K562 (cell line): ENCODE measurements at regions not wholly inside any gene's neighbourhood (a gene's known extent, or its start where the extent isn't known, plus 50 kb on each side); places are given as distances from the start of the nearest gene placed in this dataset.
A peak's percentile ranks its signal among the peaks of the same experiment; 100 is the strongest.

ENCODE experiments used
- ATAC-seq: fragments of 200-7000 bp; cut with Tn5 transposase; 3 replicates; pipeline ENCODE4 v1.9.1; 2020; ENCODE audit warnings: moderate library complexity
- BruUV-seq: library from RNA; stranded (reverse); fragments of 400-500 nt; replicated peaks from 2 replicates; lab custom pipeline; 2021; lab: Mats Ljungman, UMichigan
- CTCF ChIA-PET: fragments of 300-600 bp; formaldehyde crosslinking; extraction: SDS; loops from one replicate; lab custom pipeline; 2021; ENCODE audit warnings: low intra/inter-chr PET ratio; lab: Yijun Ruan, JAX
- POLR2A ChIA-PET: fragments of 300-600, 350-650 bp; sonication (Branson Sonifier 250); formaldehyde crosslinking; extraction: SDS; loops from one replicate; lab custom pipeline; 2021; ENCODE audit warnings: antibody characterized with exemption, inconsistent platforms; lab: Yijun Ruan, JAX
- DNase-seq, 4 experiments: peaks; one replicate each; pipeline versions ENCODE4 v3.0.0 to v3.0.0-alpha.2; 2011 to 2018; ENCODE audit warnings: low spot score in 3 of 4, mixed read lengths in 3 of 4; ENCODE audit errors: extremely low read depth in 1 of 4
- FAIRE-seq: peaks from 2 replicates; lab custom pipeline; 2011; peaks lifted over from hg19 to GRCh38; lab: Jason Lieb, UNC
- H2AFZ ChIP-seq: 2 replicates; pipeline ENCODE4 v1.6.0; 2011; ENCODE audit warnings: low read depth, low read length, control low read depth, inconsistent platforms
- H3K27ac ChIP-seq: fragments of 200-600 bp; 3 replicates; pipeline ENCODE4 v1.8.0; 2011; ENCODE audit warnings: low read depth, mild to moderate bottlenecking, control low read depth, inconsistent platforms, low read length, moderate library complexity, mixed read lengths; ENCODE audit errors: extremely low read depth
- H3K27me3 ChIP-seq, 2 experiments: fragments of 300-600 bp in 1 of 2; 2 replicates in 1 of 2; 3 replicates in 1 of 2; pipeline versions ENCODE4 v1.6.0 to v1.8.0; 2011; ENCODE audit warnings: inconsistent platforms in 2 of 2, low read length in 2 of 2, mild to moderate bottlenecking in 1 of 2, mixed read lengths in 1 of 2, moderate library complexity in 1 of 2; ENCODE audit not compliant: control insufficient read depth in 2 of 2, insufficient read depth in 2 of 2
- H3K36me3 ChIP-seq: fragments of 300-600 bp; 3 replicates; pipeline ENCODE4 v1.8.0; 2011; ENCODE audit warnings: mild to moderate bottlenecking, low read length, inconsistent platforms; ENCODE audit not compliant: control insufficient read depth, insufficient read depth
- H3K4me1 ChIP-seq, 2 experiments: fragments of 200-600 bp in 1 of 2; replicated peaks in 1 of 2; 2 replicates in 1 of 2; 3 replicates in 1 of 2; pipeline versions ENCODE4 v1.5.1 to v1.8.0; 2011; ENCODE audit warnings: inconsistent platforms in 2 of 2, low read length in 2 of 2, mild to moderate bottlenecking in 1 of 2, mixed read lengths in 1 of 2, moderate library complexity in 1 of 2; ENCODE audit not compliant: control insufficient read depth in 2 of 2, insufficient read depth in 2 of 2
- H3K4me2 ChIP-seq: 2 replicates; pipeline ENCODE4 v1.6.1; 2011; ENCODE audit warnings: low read length, control low read depth, inconsistent platforms, mixed read lengths; ENCODE audit not compliant: insufficient read depth
- H3K4me3 ChIP-seq: fragments of 200-600 bp; sonication (generic), shearing (Covaris generic); 2 replicates; pipeline ENCODE4 v1.5.1; 2016; ENCODE audit warnings: control low read depth, inconsistent platforms
- H3K79me2 ChIP-seq: fragments of 200-600 bp; 3 replicates; pipeline ENCODE4 v1.8.0; 2011; ENCODE audit warnings: low read length, inconsistent platforms; ENCODE audit not compliant: control insufficient read depth, insufficient read depth
- H3K9ac ChIP-seq, 2 experiments: 2 replicates each; pipeline versions ENCODE4 v1.6.0 to v1.6.1; 2011; ENCODE audit warnings: low read depth in 2 of 2, low read length in 2 of 2, control low read depth in 1 of 2, inconsistent platforms in 1 of 2, mild to moderate bottlenecking in 1 of 2, mixed read lengths in 1 of 2; ENCODE audit not compliant: insufficient read depth in 1 of 2
- H3K9me1 ChIP-seq: one replicate; pipeline ENCODE4 v1.6.0; 2011; ENCODE audit warnings: inconsistent platforms, mild to moderate bottlenecking, low read length, moderate library complexity; ENCODE audit not compliant: control insufficient read depth, insufficient read depth
- H3K9me3 ChIP-seq: replicated peaks from 2 replicates; pipeline ENCODE4 v1.5.1; 2011; ENCODE audit warnings: low read depth, low read length, inconsistent platforms; ENCODE audit not compliant: control insufficient read depth, insufficient read depth
- H4K20me1 ChIP-seq: replicated peaks from 2 replicates; pipeline ENCODE4 v1.6.1; 2011; ENCODE audit warnings: low read length, inconsistent platforms, mixed read lengths; ENCODE audit not compliant: control insufficient read depth, insufficient read depth
- CBX2 ChIP-seq: fragments of 200-600 bp; sonication (generic); IDR thresholded peaks from one replicate; pipeline ENCODE4 v1.6.1; 2012; ENCODE audit warnings: mild to moderate bottlenecking, low read length, inconsistent platforms; ENCODE audit not compliant: insufficient read depth, poor library complexity, severe bottlenecking
- CEBPG ChIP-seq, 3 experiments: fragments of 200-800 bp in 1 of 3; sonication (Bioruptor generic) in 1 of 3; sonication (generic) in 1 of 3; formaldehyde crosslinking in 1 of 3; IDR thresholded peaks in 2 of 3; conservative IDR thresholded peaks in 1 of 3; 2 replicates each; pipeline versions ENCODE4 v1.6.1 to v1.8.0; 2016 to 2022; ENCODE audit warnings: missing compliant biosample characterization in 2 of 3, missing genetic modification characterization in 2 of 3, mild to moderate bottlenecking in 1 of 3, missing genetic modification reagents in 1 of 3
- FOXJ2 ChIP-seq: fragments of 200-800 bp; sonication (Bioruptor generic); IDR thresholded peaks from 2 replicates; pipeline ENCODE4 v1.6.1; 2016; ENCODE audit warnings: missing genetic modification characterization, missing compliant biosample characterization
- HDAC2 ChIP-seq: fragments of 450-650 bp; IDR thresholded peaks from 2 replicates; pipeline ENCODE4 v1.6.1; 2016; ENCODE audit warnings: mild to moderate bottlenecking
- NCOA2 ChIP-seq, 2 experiments: fragments of 450-650 bp; IDR thresholded peaks; 2 replicates each; pipeline ENCODE4 v1.6.1; 2018; ENCODE audit warnings: mild to moderate bottlenecking in 2 of 2, moderate library complexity in 1 of 2; ENCODE audit not compliant: partially characterized antibody in 2 of 2
- NFATC3 ChIP-seq: fragments of 450-650 bp; IDR thresholded peaks from 2 replicates; pipeline ENCODE4 v1.6.1; 2017; ENCODE audit warnings: mild to moderate bottlenecking
- TCF7 ChIP-seq: sonication (generic); IDR thresholded peaks from 2 replicates; pipeline ENCODE4 v1.6.1; 2016; ENCODE audit warnings: antibody characterized with exemption, borderline replicate concordance
- XRCC4 ChIP-seq: IDR thresholded peaks from one replicate; pipeline ENCODE4 v1.6.1; 2011; ENCODE audit not compliant: insufficient read depth, insufficient read length; ENCODE audit errors: extremely low read depth
- ZNF583 ChIP-seq: fragments of 250-450 bp; sonication (Bioruptor Pico); IDR thresholded peaks from 2 replicates; pipeline ENCODE4 v1.4.0; 2020
- ZNF586 ChIP-seq: fragments of 450-650 bp; formaldehyde crosslinking; conservative IDR thresholded peaks from 2 replicates; pipeline ENCODE4 v1.4.0; 2020; ENCODE audit warnings: mild to moderate bottlenecking, moderate library complexity
- ZNF589 ChIP-seq: fragments of 200-800 bp; sonication (Bioruptor generic); IDR thresholded peaks from 2 replicates; pipeline ENCODE4 v1.6.1; 2016; ENCODE audit warnings: low read depth, missing genetic modification characterization, missing compliant biosample characterization
- WGBS: fragments of 100-300 bp; shearing (Covaris generic); methylation state at CpG from one replicate; pipeline ENCODE4 v1.1.6; 2016; ENCODE audit warnings: low coverage, mixed read lengths; ENCODE audit not compliant: insufficient coverage; ENCODE audit errors: missing lambda C conversion rate; 5-methylcytosine and 5-hydroxymethylcytosine counted together
- in situ Hi-C: fragments of 300-500 bp; cut with MboI; formaldehyde crosslinking; loops from 4 replicates; pipeline ENCODE4 v1.15.0; 2018; ENCODE audit warnings: inconsistent platforms, mixed read lengths
- intact Hi-C: fragments of 100-400 bp; cut with micrococcal nuclease; formaldehyde crosslinking; loops from 2 replicates; pipeline ENCODE4 v1.14.2; 2022
- TF ChIP-seq, protein P1 (sequence below), 3 experiments: fragments of 200-800 bp in 1 of 3; sonication (Bioruptor generic) in 1 of 3; sonication (generic) in 1 of 3; formaldehyde crosslinking in 1 of 3; IDR thresholded peaks; 2 replicates each; pipeline versions ENCODE4 v1.6.1 to v1.8.0; 2016 to 2022; ENCODE audit warnings: mild to moderate bottlenecking in 2 of 3, missing compliant biosample characterization in 2 of 3, missing genetic modification characterization in 2 of 3, missing genetic modification reagents in 1 of 3
- TF ChIP-seq, protein P2 (sequence below), 2 experiments: fragments of 450-650 bp in 1 of 2; sonication (generic) in 1 of 2; formaldehyde crosslinking in 1 of 2; IDR thresholded peaks; 2 replicates each; pipeline versions ENCODE4 v1.7.1 to v1.9.0; 2016 to 2022; ENCODE audit warnings: inconsistent platforms in 1 of 2, mild to moderate bottlenecking in 1 of 2, missing genetic modification reagents in 1 of 2

DNA sequence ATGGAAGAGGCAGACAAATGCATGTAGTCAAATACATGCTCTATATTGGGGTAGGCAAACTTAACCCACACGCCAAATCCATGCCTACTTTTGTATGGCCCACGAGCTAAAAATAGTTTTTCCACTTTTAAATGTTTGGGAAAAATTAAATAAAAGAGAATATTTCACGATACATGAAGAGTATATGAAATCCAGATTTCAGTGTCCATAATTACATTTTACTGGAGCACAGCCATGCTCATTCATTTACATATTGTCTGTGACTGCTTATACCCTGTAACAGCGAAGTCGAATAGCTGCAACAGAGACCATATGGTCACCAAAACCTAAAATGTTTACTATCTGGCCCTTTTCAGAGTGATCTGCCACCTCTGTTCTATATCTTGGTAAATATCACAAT is 257.4 kb upstream of the NOCT start:
- no peak overlapping the region for H3K9ac ChIP-seq
- intact Hi-C loops (no loop called here), in situ Hi-C loops (no loop called here)
- no peaks in the 10 kb centered on the region for H3K9me3 ChIP-seq
- H3K4me2 ChIP-seq = no peak overlapping the region
- ChIA-PET POLR2A (no interaction called here), CTCF (no interaction called here)
- H3K27ac ChIP-seq = no peak overlapping the region
- 33% methylated on average over 5 of the region's 5 CpGs for WGBS
- H3K4me3 ChIP-seq = no peak overlapping the region
- FAIRE-seq = no peak
- no peaks in the 10 kb centered on the region for H3K9me1 ChIP-seq
- H3K79me2 ChIP-seq = no peaks in the 10 kb centered on the region
- no peaks in the 10 kb centered on the region for H3K27me3 ChIP-seq
- no peak for DNase-seq
- 0 out of 2 replicates have a peak overlapping the region, but pooled peaks have one; percentile 42 for H2AFZ ChIP-seq
- no peaks in the 10 kb centered on the region for H3K4me1 ChIP-seq
- ATAC-seq = no peak
- no peaks in the 10 kb centered on the region for H3K36me3 ChIP-seq
- BruUV-seq = no TSS peak
- no peaks in the 10 kb centered on the region for H4K20me1 ChIP-seq
- no peak for TF ChIP-seq XRCC4
- no peak for TF ChIP-seq ZNF583 (CRISPR knock-in tag)
- TF ChIP-seq FOXJ2 (tag) = no peak
- TF ChIP-seq NCOA2 (IDR thresholded peaks at IDR 0.05; ENCODE audit: partially characterized antibody in 2 of 2) = no peak
- no peak for TF ChIP-seq ZNF589 (CRISPR knock-in tag)
- TF ChIP-seq CEBPG (CRISPR knock-in tag; IDR thresholded peaks at IDR 0.05) = no peak
- TF ChIP-seq CEBPG (tag; conservative IDR thresholded peaks at IDR 0.05 in 1 of 2, IDR thresholded peaks at IDR 0.05 in 1 of 2) = no peak
- no peak for TF ChIP-seq CBX2
- no peak for TF ChIP-seq HDAC2
- TF ChIP-seq, protein P1, sequence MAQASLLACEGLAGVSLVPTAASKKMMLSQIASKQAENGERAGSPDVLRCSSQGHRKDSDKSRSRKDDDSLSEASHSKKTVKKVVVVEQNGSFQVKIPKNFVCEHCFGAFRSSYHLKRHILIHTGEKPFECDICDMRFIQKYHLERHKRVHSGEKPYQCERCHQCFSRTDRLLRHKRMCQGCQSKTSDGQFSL (CRISPR knock-in tag; IDR thresholded peaks at IDR 0.05) = no peak
- TF ChIP-seq, protein P1 (tag; IDR thresholded peaks at IDR 0.05) = no peak
- no peak for TF ChIP-seq TCF7
- no peak for TF ChIP-seq NFATC3
- TF ChIP-seq, protein P2, sequence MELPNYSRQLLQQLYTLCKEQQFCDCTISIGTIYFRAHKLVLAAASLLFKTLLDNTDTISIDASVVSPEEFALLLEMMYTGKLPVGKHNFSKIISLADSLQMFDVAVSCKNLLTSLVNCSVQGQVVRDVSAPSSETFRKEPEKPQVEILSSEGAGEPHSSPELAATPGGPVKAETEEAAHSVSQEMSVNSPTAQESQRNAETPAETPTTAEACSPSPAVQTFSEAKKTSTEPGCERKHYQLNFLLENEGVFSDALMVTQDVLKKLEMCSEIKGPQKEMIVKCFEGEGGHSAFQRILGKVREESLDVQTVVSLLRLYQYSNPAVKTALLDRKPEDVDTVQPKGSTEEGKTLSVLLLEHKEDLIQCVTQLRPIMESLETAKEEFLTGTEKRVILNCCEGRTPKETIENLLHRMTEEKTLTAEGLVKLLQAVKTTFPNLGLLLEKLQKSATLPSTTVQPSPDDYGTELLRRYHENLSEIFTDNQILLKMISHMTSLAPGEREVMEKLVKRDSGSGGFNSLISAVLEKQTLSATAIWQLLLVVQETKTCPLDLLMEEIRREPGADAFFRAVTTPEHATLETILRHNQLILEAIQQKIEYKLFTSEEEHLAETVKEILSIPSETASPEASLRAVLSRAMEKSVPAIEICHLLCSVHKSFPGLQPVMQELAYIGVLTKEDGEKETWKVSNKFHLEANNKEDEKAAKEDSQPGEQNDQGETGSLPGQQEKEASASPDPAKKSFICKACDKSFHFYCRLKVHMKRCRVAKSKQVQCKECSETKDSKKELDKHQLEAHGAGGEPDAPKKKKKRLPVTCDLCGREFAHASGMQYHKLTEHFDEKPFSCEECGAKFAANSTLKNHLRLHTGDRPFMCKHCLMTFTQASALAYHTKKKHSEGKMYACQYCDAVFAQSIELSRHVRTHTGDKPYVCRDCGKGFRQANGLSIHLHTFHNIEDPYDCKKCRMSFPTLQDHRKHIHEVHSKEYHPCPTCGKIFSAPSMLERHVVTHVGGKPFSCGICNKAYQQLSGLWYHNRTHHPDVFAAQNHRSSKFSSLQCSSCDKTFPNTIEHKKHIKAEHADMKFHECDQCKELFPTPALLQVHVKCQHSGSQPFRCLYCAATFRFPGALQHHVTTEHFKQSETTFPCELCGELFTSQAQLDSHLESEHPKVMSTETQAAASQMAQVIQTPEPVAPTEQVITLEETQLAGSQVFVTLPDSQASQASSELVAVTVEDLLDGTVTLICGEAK (IDR thresholded peaks at IDR 0.05) = no peak
- TF ChIP-seq, protein P2 (CRISPR knock-in tag; IDR thresholded peaks at IDR 0.05) = no peak
- TF ChIP-seq ZNF586 = no peak
